T-helper 2 cell treated with Interferon-gamma antibody and Interleukin-4, amounts not matched to agents 5 μg/mL and 100 μg/mL, for 36 hours (primary cell): ENCODE measurements at regions not wholly inside any gene's neighbourhood (a gene's known extent, or its start where the extent isn't known, plus 50 kb on each side); places are given as distances from the start of the nearest gene placed in this dataset.
"Not testable (repeated sequence)": the region's sequence is repeated elsewhere in the genome, so short reads cannot be mapped to it uniquely, and the experiment has no call there.

ENCODE experiments used
- DNase-seq: peaks from one replicate; pipeline ENCODE4 v3.0.0; 2021; ENCODE audit warnings: low spot score
- H3K27ac Mint-ChIP-seq: one replicate; pipeline ENCODE4 v1.8.0; 2021; ENCODE audit warnings: mild to moderate bottlenecking, mixed read lengths
- H3K27me3 Mint-ChIP-seq: one replicate; pipeline ENCODE4 v1.8.0; 2021; ENCODE audit warnings: low read depth, mixed read lengths
- H3K36me3 Mint-ChIP-seq: one replicate; pipeline ENCODE4 v1.8.0; 2021; ENCODE audit warnings: low read depth, mixed read lengths
- H3K4me1 Mint-ChIP-seq: one replicate; pipeline ENCODE4 v1.8.0; 2021; ENCODE audit warnings: low read depth, mixed read lengths
- H3K4me3 Mint-ChIP-seq: one replicate; pipeline ENCODE4 v1.8.0; 2022; ENCODE audit warnings: mild to moderate bottlenecking, moderate library complexity, mixed read lengths
- H3K9me3 Mint-ChIP-seq: one replicate; pipeline ENCODE4 v1.8.0; 2021; ENCODE audit warnings: mixed read lengths

DNA sequence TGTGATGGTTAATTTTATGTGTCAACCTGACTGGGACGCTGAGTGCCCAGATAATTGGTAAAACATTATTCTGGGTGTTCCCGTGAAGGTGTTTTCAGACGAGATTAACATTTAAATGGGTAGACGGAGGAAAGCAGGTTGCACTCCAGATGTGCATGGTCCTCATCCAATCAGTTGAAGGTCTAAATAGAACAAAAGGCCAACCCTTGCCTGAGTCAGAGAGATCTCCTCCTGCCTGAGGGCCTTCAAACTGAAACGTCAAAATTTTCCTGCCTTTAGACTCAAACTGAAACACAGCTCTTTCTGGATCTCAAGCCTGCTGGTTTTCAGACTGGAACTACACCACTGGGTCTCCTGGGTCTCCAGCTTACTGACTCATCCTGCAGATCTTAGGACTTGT lies 73.5 kb downstream of the NPIPA8 start:
- not testable (repeated sequence) for H3K27ac Mint-ChIP-seq, H3K9me3 Mint-ChIP-seq, H3K36me3 Mint-ChIP-seq, H3K4me3 Mint-ChIP-seq, H3K4me1 Mint-ChIP-seq, H3K27me3 Mint-ChIP-seq, DNase-seq

DNA sequence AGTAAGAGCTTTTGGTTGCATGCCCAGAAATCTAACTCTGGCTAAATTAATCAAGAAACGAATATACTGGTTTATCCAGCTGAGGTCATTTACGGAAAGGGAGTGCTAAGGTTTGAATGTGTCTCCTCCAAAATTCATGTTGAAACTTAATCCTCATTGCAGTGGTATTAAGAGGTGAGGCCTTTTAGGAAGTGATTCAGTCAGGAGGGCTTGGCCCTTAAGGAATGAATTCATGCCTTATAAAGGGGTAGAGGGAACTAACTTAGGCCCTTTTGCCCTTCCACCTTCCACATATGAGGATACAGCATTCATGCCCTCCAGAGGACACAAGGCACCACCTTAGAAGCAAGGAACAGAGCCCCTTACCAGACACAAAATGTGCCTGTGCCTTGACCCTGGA lies 74.7 kb downstream of the NPIPA8 start:
- not testable (repeated sequence) for H3K27ac Mint-ChIP-seq, H3K27me3 Mint-ChIP-seq, H3K4me3 Mint-ChIP-seq, DNase-seq, H3K9me3 Mint-ChIP-seq, H3K36me3 Mint-ChIP-seq, H3K4me1 Mint-ChIP-seq

DNA sequence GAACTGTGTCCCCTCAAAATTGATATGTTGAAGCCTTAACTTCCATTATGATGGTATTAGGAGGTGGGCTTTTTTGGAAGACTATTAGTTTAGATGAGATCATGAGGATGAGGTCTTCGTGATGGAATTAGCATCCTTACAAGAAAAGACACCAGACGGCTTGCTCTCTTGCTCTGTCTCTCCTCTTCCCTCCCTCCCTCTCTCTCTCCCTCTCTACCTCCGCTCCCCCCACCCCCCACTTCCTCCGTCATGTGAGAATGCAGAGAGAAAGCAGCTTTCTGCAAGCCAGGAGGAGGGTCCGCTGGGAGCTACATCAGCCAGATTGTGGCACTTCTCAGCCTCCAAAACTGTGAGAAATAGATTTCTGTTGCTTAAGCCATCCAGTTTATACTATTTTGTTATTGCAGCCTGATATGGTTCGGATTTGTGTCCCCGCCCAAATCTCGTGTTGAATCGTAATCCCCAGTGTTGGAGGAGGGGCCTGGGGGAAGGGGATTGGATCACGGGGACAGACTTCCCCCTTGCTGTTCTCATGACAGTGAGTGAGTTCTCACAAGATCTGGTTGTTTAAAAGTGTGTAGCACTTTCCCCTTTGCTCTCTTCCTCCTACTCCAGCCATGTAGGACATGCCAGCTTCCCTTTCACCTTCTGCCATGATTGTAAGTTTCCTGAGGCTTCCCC lies 76.9 kb downstream of the NPIPA8 start:
- not testable (repeated sequence) for H3K4me3 Mint-ChIP-seq, H3K4me1 Mint-ChIP-seq, H3K27ac Mint-ChIP-seq

DNA sequence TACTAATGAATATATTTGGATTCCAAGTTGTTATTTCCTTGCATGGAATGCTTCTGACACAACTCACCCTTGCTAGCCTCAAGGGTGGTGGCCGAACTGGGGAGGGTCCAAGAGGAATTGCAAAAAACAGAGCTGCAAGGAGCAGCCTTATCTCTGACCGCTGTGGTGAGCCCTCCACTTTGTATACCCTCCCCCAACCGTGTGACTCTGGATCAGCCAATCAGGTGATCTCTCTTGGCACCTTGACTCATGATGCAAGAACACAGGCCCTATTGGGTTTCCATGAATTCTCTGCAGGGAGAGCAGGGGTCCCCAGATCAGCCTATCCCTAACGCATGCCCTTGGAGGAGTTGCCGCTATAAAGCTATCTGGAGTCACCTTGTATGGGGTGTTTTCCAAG lies 83.6 kb downstream of the NPIPA8 start:
- not testable (repeated sequence) for H3K4me3 Mint-ChIP-seq, H3K4me1 Mint-ChIP-seq, H3K27me3 Mint-ChIP-seq, H3K27ac Mint-ChIP-seq, DNase-seq, H3K36me3 Mint-ChIP-seq, H3K9me3 Mint-ChIP-seq

More for the DNA sequence above, 76.9 kb downstream of the NPIPA8 start:
- not testable (repeated sequence) for H3K27me3 Mint-ChIP-seq, DNase-seq, H3K36me3 Mint-ChIP-seq, H3K9me3 Mint-ChIP-seq

DNA sequence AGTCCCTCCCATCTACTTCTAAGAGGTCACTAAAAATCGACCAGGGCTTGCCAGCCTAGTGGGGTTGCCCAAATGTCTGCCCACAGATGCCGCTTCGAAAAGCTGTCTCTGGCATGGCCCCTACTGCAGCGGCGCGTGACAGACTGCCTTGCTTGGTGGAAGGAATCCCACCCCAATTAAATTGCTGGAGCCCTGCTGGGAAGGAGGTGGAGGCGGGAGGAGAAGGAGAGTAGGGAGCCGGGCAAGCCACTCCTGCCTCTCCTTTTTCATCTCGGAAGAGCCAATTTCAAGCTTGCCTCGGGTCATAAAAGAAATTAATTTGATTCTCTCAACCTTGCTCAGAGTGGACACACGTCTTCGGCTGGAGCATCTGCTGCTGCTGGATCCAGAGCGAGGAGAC lies 106.0 kb downstream of the NPIPA8 start:
- not testable (repeated sequence) for H3K27me3 Mint-ChIP-seq, H3K4me1 Mint-ChIP-seq, H3K36me3 Mint-ChIP-seq, H3K4me3 Mint-ChIP-seq, DNase-seq, H3K27ac Mint-ChIP-seq, H3K9me3 Mint-ChIP-seq

DNA sequence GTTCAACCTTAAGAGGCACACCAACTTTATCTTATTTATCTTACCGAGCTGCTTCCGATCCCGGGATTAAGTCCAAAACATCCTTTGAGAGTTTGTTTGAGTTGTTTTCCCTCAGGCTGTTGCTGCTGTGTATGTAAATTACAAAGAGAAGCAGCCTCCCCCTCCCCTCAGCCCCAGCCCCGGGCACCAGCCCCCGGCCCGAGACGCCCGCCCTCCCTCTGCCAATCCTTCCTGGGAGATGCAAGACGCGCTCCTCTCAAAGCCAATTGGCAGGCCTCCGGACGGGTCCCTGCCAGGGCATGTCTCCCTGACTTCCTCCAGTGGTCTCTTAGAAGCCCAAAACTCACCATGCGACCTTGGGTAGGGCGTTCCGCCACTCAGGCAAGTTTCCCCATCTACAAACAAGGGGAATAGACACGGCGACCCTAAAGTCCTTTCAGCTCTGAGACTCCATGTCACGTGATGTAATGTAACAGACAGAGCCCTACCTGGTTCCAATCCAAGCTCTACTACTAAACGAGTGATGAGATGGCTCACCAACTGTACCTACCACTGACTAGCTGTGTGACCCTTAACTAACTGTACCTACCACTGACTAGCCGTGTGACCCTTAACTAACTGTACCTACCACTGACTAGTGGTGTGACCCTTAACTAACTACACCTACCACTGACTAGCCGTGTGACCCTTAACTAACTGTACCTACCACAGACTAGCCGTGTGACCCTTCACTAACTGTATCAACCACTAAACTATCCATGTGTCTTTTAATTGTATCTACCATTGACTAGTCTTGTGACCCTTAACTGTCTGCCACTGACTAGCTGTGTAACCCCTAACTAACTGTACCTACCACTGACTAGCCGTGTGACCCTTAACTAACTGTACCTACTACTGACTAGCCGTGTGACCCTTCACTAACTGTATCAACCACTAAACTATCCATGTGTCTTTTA lies 114.2 kb downstream of the NPIPA8 start:
- H3K36me3 Mint-ChIP-seq, H3K27ac Mint-ChIP-seq, H3K9me3 Mint-ChIP-seq, H3K27me3 Mint-ChIP-seq, H3K4me3 Mint-ChIP-seq, H3K4me1 Mint-ChIP-seq, DNase-seq: not testable (repeated sequence)

DNA sequence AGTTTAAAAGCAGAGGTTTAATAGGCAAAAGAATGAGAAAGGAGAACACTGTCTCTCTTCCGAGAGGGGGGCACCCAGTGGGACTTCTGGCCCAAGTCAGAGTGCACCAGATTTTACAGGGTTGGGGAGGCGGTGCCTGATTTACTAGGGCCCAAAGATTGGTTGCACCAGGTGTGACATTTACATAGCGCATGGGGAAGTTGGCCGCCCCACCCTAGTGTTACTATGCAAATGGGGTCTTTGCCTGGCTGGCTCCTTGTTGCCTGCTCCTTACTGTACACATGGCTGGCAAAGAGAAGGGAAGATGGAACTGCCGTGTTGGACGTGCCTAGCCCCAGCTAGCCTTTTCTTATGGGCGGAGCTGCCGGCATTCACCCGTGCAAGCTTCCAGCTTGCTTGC lies 118.8 kb downstream of the NPIPA8 start:
- H3K4me3 Mint-ChIP-seq, H3K36me3 Mint-ChIP-seq, H3K27me3 Mint-ChIP-seq, H3K27ac Mint-ChIP-seq, DNase-seq, H3K4me1 Mint-ChIP-seq, H3K9me3 Mint-ChIP-seq: not testable (repeated sequence)

DNA sequence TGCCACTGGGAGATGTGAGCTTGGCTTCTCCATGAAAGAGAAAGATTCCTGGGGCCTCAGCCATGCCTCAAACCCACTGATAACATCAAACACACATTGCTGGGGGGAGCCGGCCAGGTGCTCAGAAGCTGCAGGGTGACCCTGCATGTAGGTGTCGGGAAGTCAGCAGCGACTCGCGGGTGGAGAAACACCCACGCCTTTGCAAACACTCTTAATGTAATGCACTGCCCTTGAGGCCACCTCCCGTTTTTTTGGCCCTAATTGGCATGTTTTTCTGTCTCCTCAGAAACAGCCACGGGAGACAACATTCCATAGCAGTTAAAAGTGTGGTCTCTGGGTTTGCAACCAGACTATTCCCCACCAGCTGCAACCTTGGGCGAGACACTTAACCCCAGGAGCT lies 119.7 kb downstream of the NPIPA8 start:
- not testable (repeated sequence) for H3K36me3 Mint-ChIP-seq, H3K4me1 Mint-ChIP-seq, DNase-seq, H3K27me3 Mint-ChIP-seq, H3K9me3 Mint-ChIP-seq, H3K4me3 Mint-ChIP-seq, H3K27ac Mint-ChIP-seq

DNA sequence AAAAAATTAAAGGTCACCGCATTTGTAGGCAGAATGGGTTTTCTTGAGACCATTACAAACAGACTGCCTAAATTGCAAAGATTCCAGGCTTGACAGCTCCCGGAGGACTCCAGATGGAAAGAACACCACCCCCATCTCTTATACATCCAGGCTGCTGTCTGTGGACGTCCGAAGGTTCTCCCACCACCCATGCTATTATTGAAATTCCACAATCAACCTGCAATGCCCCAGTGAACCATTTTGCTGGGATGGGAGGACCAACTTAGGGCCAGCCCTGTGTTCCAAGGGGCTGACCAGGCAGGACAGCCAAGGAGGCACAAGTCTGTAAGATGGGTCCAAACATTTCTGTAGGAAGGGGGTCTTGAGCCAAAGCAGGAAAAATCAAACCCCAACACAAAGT lies 122.7 kb downstream of the NPIPA8 start:
- DNase-seq, H3K4me1 Mint-ChIP-seq, H3K4me3 Mint-ChIP-seq, H3K9me3 Mint-ChIP-seq, H3K27me3 Mint-ChIP-seq, H3K27ac Mint-ChIP-seq, H3K36me3 Mint-ChIP-seq: not testable (repeated sequence)

DNA sequence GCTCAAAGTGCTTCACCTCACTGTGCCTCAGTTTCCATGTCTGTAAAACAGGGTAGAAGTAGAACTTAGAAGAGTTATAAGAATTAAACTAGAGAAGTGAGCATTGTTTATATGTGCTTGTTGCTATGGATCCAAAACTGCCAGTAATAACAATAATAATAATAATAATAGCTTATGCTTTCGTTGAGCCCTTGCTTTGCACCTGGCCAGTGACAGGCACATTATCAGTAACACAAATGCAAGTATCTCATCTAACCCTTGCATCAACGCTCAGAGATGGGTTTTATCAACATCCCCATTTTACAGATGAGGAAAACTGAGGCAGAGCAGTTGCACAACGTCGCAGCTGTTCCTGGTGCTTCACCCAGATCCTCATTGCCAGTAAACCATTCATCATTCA lies 125.0 kb downstream of the NPIPA8 start:
- not testable (repeated sequence) for H3K4me1 Mint-ChIP-seq, H3K36me3 Mint-ChIP-seq, H3K9me3 Mint-ChIP-seq, H3K27ac Mint-ChIP-seq, H3K4me3 Mint-ChIP-seq, H3K27me3 Mint-ChIP-seq, DNase-seq

DNA sequence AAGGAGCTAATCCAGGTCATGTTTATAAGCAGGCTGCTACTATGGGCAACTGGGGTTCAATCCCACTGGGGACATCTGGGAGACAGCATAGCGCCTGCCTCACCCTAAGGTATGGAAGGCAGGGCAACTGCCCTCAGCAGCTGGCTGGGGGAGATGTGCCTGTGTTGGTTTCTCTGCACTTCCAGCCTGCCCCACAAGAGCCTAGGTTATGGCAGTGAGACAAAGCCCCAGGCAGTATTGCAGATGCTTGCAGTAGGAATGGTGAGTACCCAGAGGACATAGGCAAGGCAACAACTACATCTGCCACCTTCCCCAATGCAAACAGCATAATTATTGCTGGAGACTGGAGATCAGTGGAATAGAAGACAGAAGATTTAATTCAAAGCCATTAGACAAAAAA lies 131.8 kb downstream of the NPIPA8 start:
- not testable (repeated sequence) for H3K4me3 Mint-ChIP-seq, H3K27me3 Mint-ChIP-seq, H3K4me1 Mint-ChIP-seq, H3K27ac Mint-ChIP-seq, DNase-seq, H3K9me3 Mint-ChIP-seq, H3K36me3 Mint-ChIP-seq

DNA sequence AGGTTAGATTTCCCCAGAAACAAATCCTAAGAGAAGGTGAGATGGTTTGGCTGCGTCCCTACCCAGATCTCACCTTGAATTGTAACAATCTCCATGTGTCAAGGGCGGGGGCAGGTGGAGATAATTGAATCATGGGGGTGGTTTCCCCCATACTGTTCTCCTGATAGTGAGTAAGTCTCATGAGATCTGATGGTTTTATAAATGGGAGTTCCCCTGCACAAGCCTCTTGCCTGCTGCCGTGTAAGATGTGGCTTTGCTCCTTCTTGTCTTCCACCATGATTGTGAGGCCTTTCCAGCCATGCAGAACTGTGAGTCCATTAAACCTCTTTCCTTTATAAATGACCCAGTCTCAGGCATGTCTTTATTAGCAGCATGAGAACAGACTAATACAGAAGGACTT lies 132.2 kb downstream of the NPIPA8 start:
- H3K27me3 Mint-ChIP-seq, H3K27ac Mint-ChIP-seq, H3K9me3 Mint-ChIP-seq, H3K36me3 Mint-ChIP-seq, DNase-seq, H3K4me3 Mint-ChIP-seq, H3K4me1 Mint-ChIP-seq: not testable (repeated sequence)

DNA sequence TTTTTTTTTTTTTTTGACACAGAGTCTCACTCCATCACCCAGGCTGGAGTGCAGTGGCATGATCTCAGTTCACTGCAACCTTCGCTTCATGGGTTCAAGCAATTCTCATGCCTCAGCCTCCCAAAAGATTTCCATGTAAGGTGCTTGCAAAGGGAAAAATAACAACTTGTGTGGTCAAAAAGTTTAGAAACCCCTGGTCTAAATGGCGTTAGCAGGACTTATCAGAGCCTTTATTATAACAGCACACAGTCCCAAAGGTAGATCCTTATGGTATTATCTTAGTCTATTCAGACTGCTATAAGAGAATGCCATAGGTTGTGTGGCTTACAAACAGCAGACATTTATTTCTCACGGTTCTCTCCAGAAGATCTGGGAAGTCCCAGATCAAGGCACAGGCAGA lies 135.0 kb downstream of the NPIPA8 start:
- not testable (repeated sequence) for H3K4me3 Mint-ChIP-seq, H3K27ac Mint-ChIP-seq, DNase-seq, H3K9me3 Mint-ChIP-seq, H3K27me3 Mint-ChIP-seq, H3K36me3 Mint-ChIP-seq, H3K4me1 Mint-ChIP-seq

DNA sequence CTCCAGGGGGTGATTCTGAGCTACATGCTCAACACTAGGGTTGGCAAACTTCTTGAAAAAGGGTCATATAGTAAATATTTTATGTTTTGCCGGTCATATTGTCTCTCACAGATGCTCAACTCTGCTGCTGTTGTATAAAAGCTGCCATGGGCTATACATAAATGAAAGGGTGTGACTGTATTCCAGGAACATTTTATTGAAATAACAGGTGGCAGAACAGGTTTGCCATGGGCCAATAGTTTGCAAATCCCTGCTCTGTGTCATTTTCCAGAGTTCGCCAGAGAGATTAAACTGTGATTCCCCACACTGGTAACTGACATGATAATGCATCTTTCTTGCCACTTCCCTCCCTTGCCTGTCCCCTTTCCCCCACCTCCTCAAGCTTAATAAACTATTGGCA lies 144.1 kb downstream of the NPIPA8 start:
- H3K27me3 Mint-ChIP-seq, H3K27ac Mint-ChIP-seq, H3K9me3 Mint-ChIP-seq, H3K4me1 Mint-ChIP-seq, H3K4me3 Mint-ChIP-seq, DNase-seq, H3K36me3 Mint-ChIP-seq: not testable (repeated sequence)

DNA sequence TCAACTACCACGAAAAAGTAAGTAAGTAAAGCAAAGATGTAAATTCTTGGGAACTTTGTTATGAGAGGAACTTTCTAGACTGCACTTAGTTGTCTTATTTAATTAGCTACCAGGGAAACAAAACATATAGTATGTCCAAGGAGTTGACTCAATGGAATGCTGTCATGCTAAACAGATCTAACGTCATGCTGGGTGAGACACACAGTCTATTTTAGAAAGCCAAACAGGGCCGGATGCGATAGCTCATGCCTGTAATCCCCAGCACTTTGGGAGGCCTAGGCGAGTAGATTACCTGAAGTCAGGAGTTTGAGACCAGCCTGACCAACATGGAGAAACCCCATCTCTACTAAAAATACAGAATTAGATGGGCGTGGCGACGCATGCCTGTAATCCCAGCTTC lies 146.4 kb downstream of the NPIPA8 start:
- not testable (repeated sequence) for H3K4me1 Mint-ChIP-seq, H3K27me3 Mint-ChIP-seq, H3K36me3 Mint-ChIP-seq, DNase-seq, H3K4me3 Mint-ChIP-seq, H3K27ac Mint-ChIP-seq, H3K9me3 Mint-ChIP-seq
